Loucy (cell line): ENCODE measurements at regions not wholly inside any gene's neighbourhood (a gene's known extent, or its start where the extent isn't known, plus 50 kb on each side); places are given as distances from the start of the nearest gene placed in this dataset.

ENCODE experiments used
- CTCF ChIP-seq: fragments of 200-600 bp; sonication (generic); conservative IDR thresholded peaks from 2 replicates; pipeline ENCODE4 v1.5.1; 2014; ENCODE audit warnings: mild to moderate bottlenecking, antibody characterized with exemption, low read length
- EZH2phosphoT487 ChIP-seq: fragments of 200-600 bp; IDR thresholded peaks from 2 replicates; pipeline ENCODE4 v1.6.1; 2018; ENCODE audit warnings: antibody characterized with exemption, mild to moderate bottlenecking, moderate library complexity, borderline replicate concordance

GRCh38 chr3:62950210-62950609 is 75.0 kb upstream of the CADPS start:
- TF ChIP-seq CTCF (no peak), EZH2phosphoT487 (no peak)
